HUDEP-2 (cell line): ENCODE measurements at regions not wholly inside any gene's neighbourhood (a gene's known extent, or its start where the extent isn't known, plus 50 kb on each side); places are given as distances from the start of the nearest gene placed in this dataset.
"Not testable (repeated sequence)": the region's sequence is repeated elsewhere in the genome, so short reads cannot be mapped to it uniquely, and the experiment has no call there.

Experiments used
- DNase-seq, 76 experiments: peaks; one replicate each; lab custom pipeline; 2025; ENCODE audit not compliant: unreplicated experiment in 76 of 76; lab: John Stamatoyannopoulos, UW

- no peak for DNase-seq
These were observed 183.3 kb downstream of the EDN1 start for GRCh38 chr6:12473494-12473893.

GRCh38 chr6:12474167-12475140, 184.3 kb downstream of the EDN1 start:
- no peak for DNase-seq

- no peak for DNase-seq
These were observed 186.3 kb downstream of the EDN1 start for GRCh38 chr6:12476484-12476883.

DNA sequence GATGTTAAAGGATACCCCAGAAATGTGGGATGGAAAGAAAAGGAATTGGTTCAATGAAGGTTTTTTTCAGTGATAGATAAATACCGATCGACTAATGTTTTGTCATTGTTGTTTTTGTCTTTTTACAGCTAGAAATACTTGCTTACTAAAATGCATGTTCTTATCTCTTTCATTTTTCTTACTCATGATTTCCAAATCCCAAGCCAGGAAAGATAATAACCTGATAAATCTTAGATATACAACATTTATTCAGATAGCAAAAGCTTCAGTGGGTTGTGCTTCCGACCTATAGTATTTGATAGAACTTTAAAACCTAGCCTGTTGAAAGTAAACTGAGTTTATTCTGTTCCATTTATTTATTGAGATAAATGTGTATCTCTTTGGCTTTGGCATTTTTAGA, 187.5 kb downstream of the EDN1 start:
- no peak for DNase-seq

DNA sequence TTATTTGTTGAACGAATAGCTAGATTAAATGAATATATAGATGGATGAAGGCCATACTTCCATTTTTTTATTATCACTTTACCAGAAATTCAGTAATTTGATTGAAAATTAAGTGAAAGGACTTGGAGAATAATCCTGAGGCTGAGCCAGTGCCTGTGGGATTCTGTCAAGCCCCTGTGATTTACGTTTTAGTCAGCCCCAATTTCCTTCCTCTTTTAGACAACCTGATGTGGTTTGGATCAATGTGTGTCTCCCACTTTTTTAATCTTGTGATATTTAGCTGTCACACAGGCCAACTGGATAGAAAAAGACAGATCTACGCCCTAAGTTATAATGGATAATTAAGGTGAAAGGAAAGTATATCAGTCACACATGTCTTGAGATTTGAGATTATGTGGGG, 188.8 kb downstream of the EDN1 start:
- DNase-seq: no peak

DNA sequence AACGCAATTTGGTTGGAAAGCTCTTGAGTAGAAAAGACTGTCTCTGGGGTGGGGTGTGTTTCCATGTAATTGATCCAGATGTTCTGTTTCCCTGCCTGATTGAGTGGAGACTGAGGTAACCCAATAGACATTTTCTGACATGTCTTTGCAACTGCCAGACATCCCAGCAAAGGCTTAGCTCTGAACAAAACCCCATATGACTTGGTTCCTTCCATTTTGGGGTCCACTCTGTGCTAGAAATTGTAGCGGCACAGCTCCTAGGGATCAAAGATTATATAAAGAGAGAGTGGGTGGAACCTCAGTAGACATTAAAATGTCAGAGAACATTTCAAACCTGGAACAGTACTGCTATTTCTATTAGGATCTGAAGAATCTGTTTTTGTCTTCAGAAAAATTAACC, 189.3 kb downstream of the EDN1 start:
- DNase-seq: no peak

DNA sequence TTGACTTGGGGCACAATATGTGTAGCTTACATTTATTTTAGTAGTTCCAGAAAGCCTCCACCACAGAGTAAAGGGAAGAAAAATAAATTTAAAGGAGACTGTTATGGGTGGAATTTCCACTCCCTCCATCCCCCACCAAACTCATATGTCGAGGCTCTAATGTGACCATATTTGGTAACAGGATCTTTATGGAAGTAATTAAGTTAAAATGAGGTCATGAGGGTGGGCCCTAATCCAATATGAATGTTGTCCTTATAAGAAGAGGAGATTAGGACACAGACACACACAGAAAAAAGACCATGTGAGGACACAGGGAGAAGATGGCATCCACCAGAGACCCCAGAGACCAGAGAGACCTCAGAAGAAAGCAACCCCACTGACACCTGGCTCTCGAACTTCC, 189.7 kb downstream of the EDN1 start:
- no peak for DNase-seq

GRCh38 chr6:12480379-12480778, 190.2 kb downstream of the EDN1 start:
- no peak for DNase-seq

GRCh38 chr6:12481292-12481691, 191.1 kb downstream of the EDN1 start:
- DNase-seq: no peak

DNA sequence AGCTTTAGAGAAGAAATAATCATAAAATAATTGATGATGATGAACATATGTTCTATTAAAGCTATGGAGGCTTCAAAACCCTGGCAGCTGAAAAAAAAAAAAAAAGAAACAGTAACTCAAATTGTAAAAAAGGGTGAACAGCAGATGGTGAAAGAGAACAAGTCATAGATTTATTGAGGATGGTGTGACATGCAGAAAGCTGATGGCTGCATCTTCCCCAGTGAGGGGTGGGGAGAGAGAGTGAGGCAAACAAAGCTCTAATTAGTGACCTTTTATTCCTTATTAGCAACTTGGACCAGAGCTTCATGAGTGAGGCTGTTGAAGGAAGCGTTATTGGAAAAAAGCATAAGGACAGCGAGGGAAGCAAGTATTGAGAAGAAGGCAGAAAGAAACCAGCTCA, 191.7 kb downstream of the EDN1 start:
- DNase-seq: no peak

- no peak for DNase-seq
These were observed 192.5 kb downstream of the EDN1 start for GRCh38 chr6:12482386-12483375.

DNA sequence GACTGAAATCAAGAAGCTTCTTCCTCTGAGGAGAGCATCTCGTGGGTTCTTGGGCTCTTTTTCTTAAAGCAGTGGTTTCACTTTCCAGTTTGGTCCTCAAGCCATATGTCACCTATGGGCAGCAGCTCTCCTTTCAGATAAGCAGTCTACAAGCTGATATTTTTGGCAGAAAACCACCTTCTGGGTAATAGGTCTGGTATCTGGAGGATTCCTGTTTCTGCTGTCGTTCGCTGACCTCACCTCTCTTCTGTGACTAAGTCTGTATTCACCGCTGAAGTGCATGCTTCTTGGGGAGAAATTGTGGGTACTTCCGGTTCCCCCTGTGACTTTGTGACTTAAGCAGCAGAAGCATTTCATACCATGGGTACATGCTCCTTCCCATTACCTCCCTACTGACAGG, 193.6 kb downstream of the EDN1 start:
- DNase-seq: no peak

GRCh38 chr6:12484519-12484918, 194.4 kb downstream of the EDN1 start:
- no peak for DNase-seq

DNA sequence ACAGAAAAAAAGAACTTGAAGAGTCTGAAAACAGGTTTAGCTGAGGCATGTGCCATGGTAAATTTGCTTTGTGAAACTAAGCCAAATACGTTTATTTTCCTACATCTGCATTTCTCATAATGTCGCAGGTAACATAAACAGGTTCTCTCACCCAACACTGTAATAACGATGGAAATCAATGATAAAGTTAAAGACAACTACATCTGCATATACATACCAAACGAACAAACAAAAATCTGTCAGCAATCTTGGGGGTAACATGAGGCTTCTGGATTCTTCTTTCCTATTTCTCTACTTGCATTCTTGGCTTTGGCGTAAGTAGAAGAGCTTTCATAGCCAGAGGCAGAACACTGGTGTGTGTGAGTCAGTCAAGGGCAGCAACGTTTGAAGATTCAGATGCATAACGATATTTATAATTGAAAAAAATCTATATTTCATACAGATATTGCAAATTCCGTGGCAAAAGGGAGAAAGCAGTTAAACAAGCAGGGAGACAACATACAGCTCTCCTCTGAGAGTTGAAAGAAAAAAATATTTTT, 195.1 kb downstream of the EDN1 start:
- no peak for DNase-seq

GRCh38 chr6:12485837-12486236, 195.7 kb downstream of the EDN1 start:
- DNase-seq: no peak

- DNase-seq: no peak
These were observed 200.3 kb downstream of the EDN1 start for GRCh38 chr6:12490351-12490903.

DNA sequence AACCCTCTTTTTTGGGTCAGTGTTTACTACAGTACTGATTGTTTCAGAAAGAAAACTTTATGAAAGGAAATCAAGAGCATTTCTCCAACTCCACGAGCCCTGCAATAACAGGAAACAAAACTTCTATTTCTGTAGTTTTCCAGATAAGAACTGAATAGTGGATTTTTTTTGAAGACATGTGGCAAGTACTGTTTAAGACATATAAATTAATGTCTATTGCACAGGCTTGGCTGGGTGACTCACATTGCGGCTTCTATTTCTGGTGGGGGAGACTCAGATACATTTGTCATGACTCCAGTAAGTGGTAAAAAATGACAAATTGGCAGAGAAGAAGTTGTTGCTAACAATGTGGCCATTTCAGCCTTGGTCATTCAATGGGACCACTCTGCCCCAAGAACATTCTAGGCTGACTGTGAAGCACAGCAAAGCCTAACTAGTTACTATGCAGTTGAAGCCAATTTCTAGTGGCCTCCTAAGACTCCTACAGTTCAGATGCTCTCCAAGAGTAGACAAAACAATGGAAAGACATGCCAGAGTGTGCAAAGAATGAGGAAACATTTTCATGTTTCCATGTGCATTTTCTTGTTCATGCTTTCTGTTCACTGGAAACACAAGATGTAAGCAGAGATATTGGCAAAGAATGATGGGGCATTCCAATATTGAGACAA, 200.9 kb downstream of the EDN1 start:
- no peak for DNase-seq

DNA sequence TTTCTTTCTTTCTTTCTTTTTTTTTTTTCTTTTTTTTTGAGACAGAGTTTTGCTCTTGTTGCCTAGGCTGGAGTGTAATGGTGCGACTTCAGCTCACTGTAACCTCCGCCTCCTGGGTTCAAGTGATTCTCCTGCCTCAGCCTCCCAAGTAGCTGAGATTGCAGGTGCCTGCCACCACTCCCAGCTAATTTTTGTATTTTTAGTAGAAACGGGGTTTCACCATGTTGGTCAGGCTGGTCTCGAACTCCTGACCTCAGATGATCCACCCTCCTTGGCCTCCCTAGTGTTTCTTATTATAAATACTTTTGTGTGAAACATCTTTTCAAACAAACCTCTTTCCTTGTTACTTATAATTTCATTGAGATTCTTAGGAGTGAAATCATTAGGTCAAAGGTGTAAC, 202.8 kb downstream of the EDN1 start:
- not testable (repeated sequence) for DNase-seq

DNA sequence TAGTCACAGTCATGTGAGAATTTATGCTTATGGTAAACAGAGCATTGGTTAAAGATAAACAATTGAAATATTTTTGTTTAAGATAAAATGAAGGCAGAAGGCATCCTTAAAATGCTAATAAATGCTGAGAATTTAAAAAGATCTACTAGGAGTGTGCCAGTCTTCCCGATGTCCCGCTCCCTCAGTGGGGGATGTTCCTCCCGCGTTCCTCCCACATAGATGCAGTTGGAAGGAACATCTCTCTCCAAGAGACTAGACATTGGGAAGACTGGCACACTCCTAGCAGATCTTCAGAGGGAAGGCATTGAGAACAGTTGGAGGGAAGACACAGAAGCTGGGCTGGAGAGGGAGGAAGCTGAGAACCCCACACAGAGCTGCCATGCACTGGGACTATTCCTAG, 203.3 kb downstream of the EDN1 start:
- no peak for DNase-seq

GRCh38 chr6:12494161-12494560, 204.0 kb downstream of the EDN1 start:
- DNase-seq: no peak
